ENCODE measurements at regions not wholly inside any gene's neighbourhood (a gene's known extent, or its start where the extent isn't known, plus 50 kb on each side); places are given as distances from the start of the nearest gene placed in this dataset.

DNA sequence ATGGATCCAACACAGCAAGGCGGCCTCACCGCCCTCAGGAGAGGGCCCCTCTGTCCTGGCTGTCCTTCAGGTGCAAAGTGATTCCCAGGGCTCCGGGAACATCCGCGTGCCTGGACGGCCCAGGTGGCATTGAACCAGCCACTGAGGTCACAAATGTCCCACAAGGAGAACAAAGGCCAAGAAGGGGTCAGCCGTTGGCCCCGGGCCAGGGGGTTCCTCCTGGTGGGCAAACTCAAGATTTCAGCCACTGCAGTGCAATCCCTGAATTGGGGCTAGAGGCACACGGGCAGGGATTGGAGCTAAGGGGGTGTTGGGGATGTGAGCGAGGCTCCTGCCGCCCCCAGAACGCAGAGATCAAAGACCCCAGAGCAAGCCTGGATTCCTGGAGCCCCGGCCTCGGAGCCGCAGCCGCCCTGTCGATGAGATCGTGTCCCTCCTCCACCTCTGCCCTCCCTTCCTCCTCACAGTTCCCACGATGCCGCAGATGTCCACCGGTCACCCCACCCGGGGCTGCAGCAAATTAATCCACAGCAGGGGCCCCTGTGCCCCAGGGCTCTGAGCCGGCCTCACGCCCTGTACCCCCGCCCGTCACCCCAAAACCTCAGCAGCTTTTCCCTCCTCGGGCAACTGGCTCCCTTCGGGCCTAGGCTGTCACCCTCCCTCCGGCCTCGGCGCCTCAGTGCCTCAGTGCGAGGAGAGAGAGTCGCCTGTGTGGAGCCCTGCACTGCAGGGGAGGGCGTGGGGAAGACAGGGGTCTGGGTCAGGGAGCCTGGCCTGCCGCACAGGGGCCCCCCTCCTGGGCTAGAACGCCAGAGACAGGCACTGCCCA, 56.7 kb upstream of the GALNT9 start:
- TF ChIP-seq, protein P1, sequence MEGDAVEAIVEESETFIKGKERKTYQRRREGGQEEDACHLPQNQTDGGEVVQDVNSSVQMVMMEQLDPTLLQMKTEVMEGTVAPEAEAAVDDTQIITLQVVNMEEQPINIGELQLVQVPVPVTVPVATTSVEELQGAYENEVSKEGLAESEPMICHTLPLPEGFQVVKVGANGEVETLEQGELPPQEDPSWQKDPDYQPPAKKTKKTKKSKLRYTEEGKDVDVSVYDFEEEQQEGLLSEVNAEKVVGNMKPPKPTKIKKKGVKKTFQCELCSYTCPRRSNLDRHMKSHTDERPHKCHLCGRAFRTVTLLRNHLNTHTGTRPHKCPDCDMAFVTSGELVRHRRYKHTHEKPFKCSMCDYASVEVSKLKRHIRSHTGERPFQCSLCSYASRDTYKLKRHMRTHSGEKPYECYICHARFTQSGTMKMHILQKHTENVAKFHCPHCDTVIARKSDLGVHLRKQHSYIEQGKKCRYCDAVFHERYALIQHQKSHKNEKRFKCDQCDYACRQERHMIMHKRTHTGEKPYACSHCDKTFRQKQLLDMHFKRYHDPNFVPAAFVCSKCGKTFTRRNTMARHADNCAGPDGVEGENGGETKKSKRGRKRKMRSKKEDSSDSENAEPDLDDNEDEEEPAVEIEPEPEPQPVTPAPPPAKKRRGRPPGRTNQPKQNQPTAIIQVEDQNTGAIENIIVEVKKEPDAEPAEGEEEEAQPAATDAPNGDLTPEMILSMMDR (IDR thresholded peaks at IDR 0.05; ENCODE audit: low read depth, low read length, poor library complexity, severe bottlenecking) = no peak
- no peak for TF ChIP-seq EZH2phosphoT487 (IDR thresholded peaks at IDR 0.05; ENCODE audit: borderline replicate concordance, low read length)

All from DOHH2 (cell line).